Smooth muscle cell of the brain vasculature (primary cell): ENCODE measurements at regions not wholly inside any gene's neighbourhood (a gene's known extent, or its start where the extent isn't known, plus 50 kb on each side); places are given as distances from the start of the nearest gene placed in this dataset.

Experiments
- DNase-seq: peaks from one replicate; pipeline ENCODE4 v3.0.0-alpha.2; 2012; ENCODE audit warnings: low read depth, low spot score

GRCh38 chr1:91575909-91576519 is 75.4 kb downstream of the CDC7 start:
- DNase-seq = no peak

- no peak for DNase-seq
These were observed 77.9 kb downstream of the CDC7 start for GRCh38 chr1:91578320-91579109.

GRCh38 chr1:91579658-91580228 is 79.1 kb downstream of the CDC7 start:
- no peak for DNase-seq

GRCh38 chr1:91582431-91582921 is 81.8 kb downstream of the CDC7 start:
- peak; percentile 29 for DNase-seq

GRCh38 chr1:91583326-91583755 is 82.7 kb downstream of the CDC7 start:
- DNase-seq = no peak

GRCh38 chr1:91584309-91584708 is 83.7 kb downstream of the CDC7 start:
- no peak for DNase-seq

GRCh38 chr1:91584878-91585277 is 84.2 kb downstream of the CDC7 start:
- DNase-seq = no peak

- DNase-seq = no peak
These were observed 84.9 kb downstream of the CDC7 start for GRCh38 chr1:91585502-91585901.

- no peak for DNase-seq
These were observed 85.3 kb downstream of the CDC7 start for GRCh38 chr1:91585982-91586381.

GRCh38 chr1:91589437-91589836 is 88.8 kb downstream of the CDC7 start:
- DNase-seq = no peak

- DNase-seq = no peak
These were observed 90.7 kb downstream of the CDC7 start for GRCh38 chr1:91591175-91591974.

GRCh38 chr1:91592716-91593477 is 92.2 kb downstream of the CDC7 start:
- DNase-seq = no peak

- DNase-seq = no peak
These were observed 93.9 kb downstream of the CDC7 start for GRCh38 chr1:91594383-91595055.

GRCh38 chr1:91596474-91596873 is 95.8 kb downstream of the CDC7 start:
- no peak for DNase-seq

- DNase-seq = no peak
These were observed 96.6 kb downstream of the CDC7 start for GRCh38 chr1:91597215-91597614.

- no peak for DNase-seq
These were observed 100.0 kb downstream of the CDC7 start for GRCh38 chr1:91600431-91601337.

- no peak for DNase-seq
These were observed 101.1 kb downstream of the CDC7 start for GRCh38 chr1:91601554-91602376.

GRCh38 chr1:91603409-91603808 is 102.8 kb downstream of the CDC7 start:
- no peak for DNase-seq

GRCh38 chr1:91604632-91605031 is 104.0 kb downstream of the CDC7 start:
- no peak for DNase-seq
